ENCODE measurements at regions not wholly inside any gene's neighbourhood (a gene's known extent, or its start where the extent isn't known, plus 50 kb on each side); places are given as distances from the start of the nearest gene placed in this dataset.

- TF ChIP-seq FOXA1 (IDR thresholded peaks at IDR 0.05) (no peak), BHLHE40 (IDR thresholded peaks at IDR 0.05; ENCODE audit: borderline replicate concordance) (no peak), ZNF384 (IDR thresholded peaks at IDR 0.05) (no peak), SUZ12 (IDR thresholded peaks at IDR 0.05) (no peak), L3MBTL2 (conservative IDR thresholded peaks at IDR 0.05) (no peak), SP1 (IDR thresholded peaks at IDR 0.05) (no peak), CTBP1 (IDR thresholded peaks at IDR 0.05; ENCODE audit: borderline replicate concordance) (no peak), NFRKB (IDR thresholded peaks at IDR 0.05) (no peak), LEF1 (IDR thresholded peaks at IDR 0.05; ENCODE audit: borderline replicate concordance) (no peak), FOXM1 (IDR thresholded peaks at IDR 0.05; ENCODE audit: borderline replicate concordance) (no peak), TARDBP (IDR thresholded peaks at IDR 0.05) (no peak)
- ChIA-PET CTCF (no interaction called here), POLR2A (no interaction called here)
- DNase-seq (ENCODE audit: extremely low spot score), result no peak
These were observed 464.3 kb downstream of the GRXCR1 start for GRCh38 chr4:43356786-43357185.

GRCh38 chr4:43357252-43357974, 464.9 kb downstream of the GRXCR1 start:
- DNase-seq (ENCODE audit: extremely low spot score), result no peak
- TF ChIP-seq SUZ12 (IDR thresholded peaks at IDR 0.05) (no peak), CTBP1 (IDR thresholded peaks at IDR 0.05; ENCODE audit: borderline replicate concordance) (no peak), FOXM1 (IDR thresholded peaks at IDR 0.05; ENCODE audit: borderline replicate concordance) (no peak), ARNT (IDR thresholded peaks at IDR 0.05) (no peak), ELF4 (IDR thresholded peaks at IDR 0.05) (no peak), PKNOX1 (IDR thresholded peaks at IDR 0.05) (no peak), FOXA1 (IDR thresholded peaks at IDR 0.05) (no peak), ZNF384 (IDR thresholded peaks at IDR 0.05) (no peak)
- ChIA-PET POLR2A (no interaction called here), CTCF (no interaction called here)

- CTCF ChIA-PET, result no interaction called here
- TF ChIP-seq FOXM1 (IDR thresholded peaks at IDR 0.05; ENCODE audit: borderline replicate concordance), result no peak
- TF ChIP-seq HDGF (IDR thresholded peaks at IDR 0.05; ENCODE audit: borderline replicate concordance), result no peak
- no peak for TF ChIP-seq NFRKB (IDR thresholded peaks at IDR 0.05)
- TF ChIP-seq FOXK2 (IDR thresholded peaks at IDR 0.05), result no peak
- no peak for TF ChIP-seq L3MBTL2 (conservative IDR thresholded peaks at IDR 0.05)
- no peak for TF ChIP-seq BHLHE40 (IDR thresholded peaks at IDR 0.05; ENCODE audit: borderline replicate concordance)
- no peak for TF ChIP-seq SP1 (IDR thresholded peaks at IDR 0.05)
- no peak for TF ChIP-seq CTBP1 (IDR thresholded peaks at IDR 0.05; ENCODE audit: borderline replicate concordance)
- TF ChIP-seq ARNT (IDR thresholded peaks at IDR 0.05), result no peak
- no peak for DNase-seq (ENCODE audit: extremely low spot score)
- POLR2A ChIA-PET, result no interaction called here
These were observed 467.8 kb downstream of the GRXCR1 start for GRCh38 chr4:43360296-43360695.

- POLR2A ChIA-PET, result no interaction called here
- CTCF ChIA-PET, result no interaction called here
These were observed 470.5 kb downstream of the GRXCR1 start for GRCh38 chr4:43362875-43363636.

GRCh38 chr4:43369036-43369594, 476.6 kb downstream of the GRXCR1 start:
- POLR2A ChIA-PET, result no interaction called here
- no peak for DNase-seq (ENCODE audit: extremely low spot score)
- TF ChIP-seq ARNT (IDR thresholded peaks at IDR 0.05) (no peak), SUZ12 (IDR thresholded peaks at IDR 0.05) (no peak), TARDBP (IDR thresholded peaks at IDR 0.05) (no peak), ZNF384 (IDR thresholded peaks at IDR 0.05) (no peak), PKNOX1 (IDR thresholded peaks at IDR 0.05) (no peak), SP1 (IDR thresholded peaks at IDR 0.05) (no peak), CTBP1 (IDR thresholded peaks at IDR 0.05; ENCODE audit: borderline replicate concordance) (no peak), FOXA1 (IDR thresholded peaks at IDR 0.05) (no peak), ELF4 (IDR thresholded peaks at IDR 0.05) (no peak), FOXM1 (IDR thresholded peaks at IDR 0.05; ENCODE audit: borderline replicate concordance) (no peak), FOXK2 (IDR thresholded peaks at IDR 0.05) (no peak), HDGF (IDR thresholded peaks at IDR 0.05; ENCODE audit: borderline replicate concordance) (no peak)
- CTCF ChIA-PET, result no interaction called here

More at GRCh38 chr4:43362875-43363636, 470.5 kb downstream of the GRXCR1 start:
- no peak for DNase-seq (ENCODE audit: extremely low spot score)
- TF ChIP-seq FOXA1 (IDR thresholded peaks at IDR 0.05) (no peak), SUZ12 (IDR thresholded peaks at IDR 0.05) (no peak), TARDBP (IDR thresholded peaks at IDR 0.05) (no peak), BHLHE40 (IDR thresholded peaks at IDR 0.05; ENCODE audit: borderline replicate concordance) (no peak), ELF4 (IDR thresholded peaks at IDR 0.05) (no peak), ARNT (IDR thresholded peaks at IDR 0.05) (no peak), SP1 (IDR thresholded peaks at IDR 0.05) (no peak), NFRKB (IDR thresholded peaks at IDR 0.05) (no peak), LEF1 (IDR thresholded peaks at IDR 0.05; ENCODE audit: borderline replicate concordance) (no peak), HDGF (IDR thresholded peaks at IDR 0.05; ENCODE audit: borderline replicate concordance) (no peak), FOXM1 (IDR thresholded peaks at IDR 0.05; ENCODE audit: borderline replicate concordance) (no peak), L3MBTL2 (conservative IDR thresholded peaks at IDR 0.05) (no peak), CTBP1 (IDR thresholded peaks at IDR 0.05; ENCODE audit: borderline replicate concordance) (no peak), ZNF384 (IDR thresholded peaks at IDR 0.05) (no peak), PKNOX1 (IDR thresholded peaks at IDR 0.05) (no peak), FOXK2 (IDR thresholded peaks at IDR 0.05) (no peak)

Data from HEK293T (cell line).